HG02885 (cell line): ENCODE measurements at regions not wholly inside any gene's neighbourhood (a gene's known extent, or its start where the extent isn't known, plus 50 kb on each side); places are given as distances from the start of the nearest gene placed in this dataset.

ENCODE experiments used
- ATAC-seq: cut with Tn5 transposase; IDR thresholded peaks from one replicate; pipeline ENCODE4 v1.9.1; 2021; ENCODE audit warnings: mild to moderate bottlenecking; ENCODE audit not compliant: unreplicated experiment, poor library complexity

DNA sequence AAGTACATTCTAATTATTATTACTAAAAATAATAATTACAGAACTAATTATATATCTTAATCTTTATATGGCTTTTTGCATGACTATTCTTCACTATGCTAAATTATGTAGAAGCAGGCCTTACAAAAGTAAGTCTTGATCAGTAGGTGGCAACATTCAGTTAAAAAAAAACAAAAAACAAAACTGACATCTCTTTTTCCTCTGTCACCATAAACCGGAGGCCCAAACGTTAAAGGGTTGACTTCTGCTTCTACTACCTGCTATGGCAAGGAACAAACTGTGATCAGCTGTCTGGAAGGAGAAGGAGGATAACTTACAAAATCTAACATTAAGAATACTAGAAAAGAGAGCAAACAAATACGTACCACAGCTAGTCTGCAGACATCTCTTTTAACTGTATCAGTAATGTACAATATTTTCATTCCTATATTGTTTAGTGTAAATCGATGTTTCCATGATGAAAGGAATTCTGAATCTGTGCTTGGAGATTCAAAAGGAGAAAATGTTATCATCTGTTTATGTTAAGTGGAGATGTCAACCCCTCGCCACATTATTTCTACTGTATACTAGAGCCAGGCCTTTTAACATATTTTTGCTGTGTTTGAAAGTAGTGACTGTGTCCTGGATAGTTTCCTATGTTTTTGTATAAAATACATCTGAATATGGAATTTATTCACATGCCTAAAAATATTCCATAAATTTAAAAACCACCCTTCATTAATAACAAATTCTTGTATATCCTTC lies 1525.4 kb downstream of the SLITRK1 start:
- no peak for ATAC-seq

DNA sequence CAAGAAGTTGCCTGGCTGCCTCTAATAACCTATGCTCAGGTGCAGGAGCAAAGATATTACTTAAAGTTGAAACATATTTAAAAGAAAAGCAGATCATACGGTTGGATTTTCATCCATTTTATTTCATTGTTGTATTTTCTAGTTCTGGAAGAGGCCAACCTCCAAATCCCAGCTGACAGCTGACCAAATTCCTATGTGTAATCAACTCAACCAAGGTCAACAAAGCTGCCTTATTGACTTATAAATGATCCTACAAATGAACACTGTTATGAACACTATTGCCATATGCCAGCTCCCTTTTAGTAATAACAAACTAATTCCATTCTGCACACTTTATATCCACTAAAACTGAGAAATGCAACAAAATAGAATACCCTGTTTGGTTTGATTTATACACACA lies 1537.4 kb downstream of the SLITRK1 start:
- no peak for ATAC-seq

DNA sequence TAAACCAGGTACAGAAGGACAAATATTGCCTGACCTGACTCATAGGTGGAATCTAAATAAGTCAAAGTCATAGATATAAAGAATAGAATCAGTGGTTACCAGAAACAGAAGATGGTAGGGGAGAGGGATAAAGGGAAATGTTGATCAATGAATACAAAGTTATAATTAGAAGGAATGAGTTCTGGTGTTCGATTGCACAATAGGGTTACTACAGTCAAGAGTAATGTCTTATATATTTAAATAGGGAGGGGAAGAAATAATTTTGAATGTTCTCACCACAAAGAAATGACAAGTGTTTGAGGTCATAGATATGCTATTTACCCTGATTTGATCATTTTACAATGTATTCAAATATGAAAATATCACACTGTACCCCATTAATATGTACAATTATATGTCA lies 1541.2 kb downstream of the SLITRK1 start:
- ATAC-seq: no peak

DNA sequence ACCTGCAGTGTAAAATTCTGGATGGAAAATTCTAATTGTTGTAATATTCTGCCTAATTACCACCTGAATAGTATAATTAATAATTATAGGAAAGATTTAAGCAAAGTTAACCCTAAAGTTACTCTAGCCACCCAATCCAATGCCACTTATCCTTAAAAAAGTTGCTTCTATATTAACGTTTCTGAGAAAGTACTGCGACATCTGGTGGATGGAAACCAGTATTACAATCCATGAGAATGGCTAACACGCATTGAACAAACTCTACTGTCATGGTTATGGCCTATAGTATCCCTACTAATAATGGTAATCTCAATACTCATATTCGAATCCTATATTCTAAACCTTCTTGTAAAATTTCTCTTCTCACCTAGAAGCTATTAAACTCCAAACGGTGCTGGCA lies 1551.8 kb downstream of the SLITRK1 start:
- ATAC-seq: peak; percentile 71

DNA sequence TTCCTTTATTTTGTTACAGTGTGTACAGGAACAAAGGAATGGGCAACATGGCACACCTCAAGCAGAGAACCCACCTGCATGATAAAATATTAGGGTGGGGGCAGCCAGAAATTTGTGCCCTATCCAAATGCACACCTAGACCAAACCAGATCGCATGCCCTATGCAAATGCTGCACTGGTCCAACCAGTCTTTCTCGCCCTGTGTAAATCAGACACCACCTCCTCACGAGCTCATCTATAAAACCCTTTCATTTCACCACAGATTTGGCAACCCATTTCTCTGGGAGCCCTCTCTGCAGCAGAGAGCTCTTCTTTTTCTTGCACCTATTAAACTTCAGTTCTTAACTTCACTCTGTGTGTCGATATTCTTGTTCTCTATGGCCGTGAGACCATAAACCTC lies 1559.2 kb downstream of the SLITRK1 start:
- no peak for ATAC-seq

DNA sequence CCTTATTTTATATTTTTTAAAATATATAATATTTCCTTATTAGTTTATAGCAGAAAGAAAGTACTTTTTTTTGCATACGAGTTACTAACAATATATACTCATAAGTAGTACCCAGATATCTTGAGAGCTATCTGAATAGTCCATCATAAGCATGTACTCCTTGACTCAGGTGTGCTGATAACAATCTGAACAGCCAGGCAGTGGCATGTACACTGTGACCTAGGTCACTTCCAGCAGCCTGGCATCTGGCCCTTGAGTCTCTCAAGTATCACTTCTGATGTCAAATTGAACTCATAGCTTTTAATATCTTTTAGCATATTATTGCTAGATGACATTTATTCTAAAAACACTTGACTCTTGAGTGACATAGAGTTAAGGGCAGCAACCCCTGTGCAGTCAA lies 1576.7 kb downstream of the SLITRK1 start:
- no peak for ATAC-seq

DNA sequence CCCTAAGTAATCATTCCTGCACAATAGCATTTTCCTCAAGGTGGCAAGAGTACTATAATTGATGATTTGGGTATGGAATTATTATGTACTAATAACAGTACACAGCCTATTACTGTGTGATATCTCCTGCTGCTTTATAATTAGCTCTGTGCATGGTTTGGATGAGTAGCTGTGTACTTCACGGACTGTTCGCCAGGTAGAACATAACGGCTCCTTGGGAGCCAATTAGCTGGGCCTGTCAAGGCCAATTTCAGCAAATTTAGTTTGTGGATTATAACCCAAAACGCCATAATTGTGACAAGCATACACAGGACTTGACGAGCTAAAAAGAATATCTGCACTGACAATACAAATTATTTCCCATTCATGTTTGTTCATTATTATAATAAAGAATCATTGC lies 1584.2 kb downstream of the SLITRK1 start:
- no peak for ATAC-seq

DNA sequence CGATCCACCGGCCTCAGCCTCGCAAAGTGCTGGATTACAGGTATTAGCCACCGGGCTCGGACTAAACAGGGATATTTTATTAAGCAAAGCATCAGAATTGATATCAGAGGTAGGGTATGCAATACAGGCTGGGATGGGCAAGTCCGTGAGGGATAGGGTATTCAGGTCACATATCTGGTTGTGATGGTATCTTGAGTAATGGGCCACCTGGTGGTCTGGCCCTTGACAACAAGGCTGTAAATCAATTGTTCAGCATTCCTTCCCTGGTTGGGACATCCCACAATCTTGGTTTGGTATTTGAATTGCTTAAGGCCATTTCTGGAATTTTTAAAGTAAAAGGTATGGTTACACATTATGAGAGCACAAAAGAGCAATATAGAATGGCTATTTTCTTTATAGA lies 1588.0 kb downstream of the SLITRK1 start:
- no peak for ATAC-seq

DNA sequence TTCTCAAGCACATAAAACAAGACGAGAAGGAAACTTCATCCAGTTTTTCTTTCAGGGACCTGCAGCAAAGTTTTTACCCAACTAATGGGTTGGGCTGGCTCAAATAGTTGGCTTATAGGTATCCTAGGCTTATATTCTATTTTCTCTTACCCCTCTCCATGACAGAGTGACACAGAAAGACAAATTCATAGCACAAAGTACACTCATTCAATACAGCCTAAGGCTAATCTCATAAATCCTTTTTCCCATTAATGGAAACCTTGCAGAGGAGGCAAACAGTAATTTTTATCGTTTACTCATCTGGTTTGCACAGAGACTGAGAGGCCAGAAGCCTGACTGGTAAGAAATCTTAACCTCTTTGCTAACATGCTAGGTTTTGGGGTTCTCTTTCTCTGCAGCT lies 1589.9 kb downstream of the SLITRK1 start:
- ATAC-seq: no peak

DNA sequence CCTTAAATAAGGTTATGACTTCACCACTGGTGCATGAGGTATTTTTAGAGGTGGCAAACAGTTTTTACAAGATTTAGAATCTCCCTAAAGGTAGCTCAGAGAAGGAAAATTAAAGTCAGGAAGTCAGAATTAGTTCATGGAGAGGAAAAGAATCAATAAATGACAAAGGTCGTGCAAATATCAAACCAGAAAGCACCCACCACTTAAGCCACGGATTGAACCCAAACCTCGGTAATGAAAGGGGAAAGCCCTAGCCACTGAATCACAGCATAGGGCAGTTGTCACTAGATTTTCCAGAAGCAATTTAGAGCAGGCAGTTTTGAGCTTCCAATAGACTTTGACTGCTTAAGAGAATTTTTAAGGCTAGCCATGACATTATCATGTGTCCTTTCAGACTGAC lies 1590.4 kb downstream of the SLITRK1 start:
- ATAC-seq: no peak

DNA sequence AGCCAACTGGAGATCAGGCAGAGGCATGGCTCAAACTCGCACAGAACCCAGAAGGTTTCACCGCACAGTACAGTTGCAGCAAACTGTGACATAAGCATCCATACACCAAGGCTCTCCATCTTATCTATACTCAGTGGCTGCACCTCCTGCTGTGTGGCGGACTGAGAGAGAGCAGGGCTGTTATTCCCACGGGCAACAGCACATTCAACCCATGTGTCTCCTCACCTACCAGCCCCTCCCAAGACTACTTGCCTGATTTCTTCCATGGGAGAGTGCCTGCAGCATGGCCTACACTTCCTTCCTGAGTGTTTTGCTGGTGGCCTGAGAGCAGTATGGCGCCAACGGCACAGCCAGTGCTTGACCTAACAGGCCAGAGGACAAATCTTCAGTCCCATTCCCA lies 1606.6 kb downstream of the SLITRK1 start:
- no peak for ATAC-seq

DNA sequence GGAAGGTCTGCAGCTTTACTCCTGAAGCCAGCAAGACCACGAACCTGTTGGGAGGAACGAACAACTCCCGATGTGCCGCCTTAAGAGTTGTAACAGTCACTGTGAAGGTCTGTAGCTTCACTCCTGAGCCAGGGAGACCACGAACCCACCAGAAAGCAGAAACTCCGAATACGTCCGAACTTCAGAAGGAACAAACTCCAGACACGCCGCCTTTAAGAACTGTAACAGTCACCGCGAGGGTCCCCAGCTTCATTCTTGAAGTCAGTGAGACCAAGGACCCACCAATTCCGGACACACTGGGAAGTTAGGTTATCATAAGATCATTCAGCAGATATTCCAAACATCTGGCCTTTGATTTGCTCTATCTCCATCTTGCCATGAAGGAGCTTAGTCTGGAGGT lies 1623.0 kb downstream of the SLITRK1 start:
- ATAC-seq: no peak

DNA sequence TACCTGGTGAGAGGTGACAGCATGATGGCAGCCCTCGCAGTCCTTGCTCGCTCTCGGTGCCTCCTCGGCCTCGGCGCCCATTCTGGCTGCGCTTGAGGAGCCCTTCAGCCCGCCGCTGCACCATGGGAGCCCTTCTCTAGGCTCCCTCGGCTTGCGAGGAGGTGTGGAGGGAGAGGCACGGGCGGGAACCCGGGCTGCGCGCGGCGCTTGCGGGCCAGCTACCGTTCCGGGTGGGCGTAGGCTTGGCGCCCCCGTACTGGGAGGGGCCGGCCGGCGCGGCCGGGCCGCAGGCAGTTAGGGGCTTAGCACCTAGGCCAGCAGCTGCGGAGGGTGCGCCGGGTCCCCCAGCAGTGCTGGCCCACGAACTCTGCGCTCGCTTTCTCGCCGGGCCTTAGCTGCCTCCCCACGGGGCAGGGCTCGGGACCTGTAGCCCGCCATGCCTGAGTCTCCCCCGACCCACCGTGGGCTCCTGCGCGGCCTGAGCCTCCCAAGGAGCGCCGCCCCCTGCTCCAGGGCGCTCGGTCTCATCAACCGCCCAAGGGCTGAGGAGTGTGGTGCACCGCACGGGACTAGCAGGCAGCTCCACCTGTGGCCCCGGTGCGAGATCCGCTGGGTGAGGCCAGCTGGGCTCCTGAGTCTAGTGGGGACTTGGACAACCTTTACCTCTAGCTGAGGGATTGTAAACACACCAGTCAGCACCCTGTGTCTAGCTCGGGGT lies 1624.3 kb downstream of the SLITRK1 start:
- ATAC-seq: no peak

DNA sequence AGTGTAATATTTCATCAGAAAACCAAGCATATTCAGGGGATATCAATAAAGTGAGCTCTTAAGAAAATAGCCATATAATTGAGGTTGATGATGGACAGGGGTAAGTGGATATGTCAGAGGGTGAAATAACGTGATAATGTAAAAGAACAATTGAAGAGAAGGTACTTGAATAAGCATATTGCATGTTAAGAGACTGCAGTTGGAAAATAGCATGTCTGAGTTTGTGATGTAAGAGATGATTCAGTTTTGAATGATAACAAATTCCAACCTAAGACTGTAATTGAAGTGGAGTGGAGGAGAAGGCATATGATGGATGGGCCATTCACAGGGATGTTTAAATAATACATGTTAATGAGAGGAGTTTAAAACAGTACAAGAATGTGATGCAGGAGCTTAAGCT lies 1633.5 kb downstream of the SLITRK1 start:
- ATAC-seq: no peak

DNA sequence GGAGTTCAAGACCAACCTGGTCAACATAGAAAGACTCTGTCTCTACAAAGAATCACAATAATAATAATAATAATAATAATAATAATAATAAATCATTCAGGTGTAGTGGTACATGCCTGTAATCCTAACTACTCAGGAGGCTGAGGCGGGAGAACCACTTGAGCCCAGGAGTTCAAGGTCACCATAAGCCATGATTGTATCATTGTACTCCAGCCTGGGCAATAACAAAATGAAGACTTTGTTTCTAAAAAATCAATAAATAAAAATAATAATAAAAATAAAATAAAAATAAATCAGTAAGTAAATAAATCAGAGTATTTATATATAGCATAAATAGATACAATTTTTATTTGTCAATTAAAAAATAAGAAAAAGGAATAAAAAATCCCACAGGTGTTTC lies 1636.4 kb downstream of the SLITRK1 start:
- no peak for ATAC-seq

DNA sequence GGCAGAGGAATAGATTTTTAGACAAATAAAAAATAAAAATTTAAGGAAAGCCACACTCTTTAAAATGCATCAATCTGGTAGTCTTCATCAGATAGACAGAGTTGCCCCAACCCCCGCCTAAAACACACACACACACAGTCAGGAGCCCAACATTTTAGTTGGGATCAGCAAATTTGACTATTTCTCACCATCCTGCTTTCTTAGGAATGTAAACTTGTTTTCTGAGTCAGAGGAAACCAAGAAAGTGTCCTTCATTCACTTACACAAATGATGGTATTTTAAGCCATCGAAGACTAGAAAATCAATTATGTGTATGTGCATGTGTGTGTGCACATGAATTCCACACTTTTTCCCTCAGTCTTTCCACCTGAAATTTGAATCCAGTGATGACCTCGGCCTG lies 1657.5 kb downstream of the SLITRK1 start:
- ATAC-seq: no peak

DNA sequence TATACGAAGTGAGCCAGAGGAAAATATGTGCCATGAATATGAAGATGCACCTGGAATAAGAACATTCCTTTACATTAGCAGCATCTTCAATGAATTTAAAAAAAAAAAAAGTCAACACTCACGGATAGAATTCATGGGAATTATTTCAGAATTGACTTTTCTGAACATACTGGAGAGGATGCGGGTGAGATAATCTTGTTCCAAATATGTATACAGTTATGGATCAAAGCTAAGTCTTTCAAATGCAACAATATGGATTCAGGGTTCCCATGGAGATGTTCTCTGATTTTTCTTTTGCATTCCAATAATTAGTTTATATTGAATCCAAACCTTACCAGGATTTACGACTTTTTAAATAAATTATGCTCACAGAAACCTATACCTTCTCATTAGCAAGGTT lies 1660.7 kb downstream of the SLITRK1 start:
- ATAC-seq: no peak

DNA sequence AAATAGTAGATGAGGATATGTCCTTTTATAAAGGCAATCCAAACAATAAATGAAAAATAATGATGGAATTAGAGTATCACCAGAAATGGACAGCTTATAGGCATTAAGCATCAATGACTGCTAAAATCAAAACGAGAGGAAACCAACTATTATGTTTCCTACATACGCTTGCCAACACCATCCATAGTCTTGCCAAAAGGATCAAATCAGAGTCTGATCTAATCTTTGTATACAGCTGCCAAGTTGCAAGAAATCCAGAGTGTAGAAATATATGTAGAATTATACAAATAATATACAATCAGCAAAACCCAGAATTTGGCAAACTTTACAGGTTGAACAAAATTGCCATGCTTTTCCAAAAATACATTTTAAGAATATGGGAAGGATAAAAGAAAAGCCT lies 1661.6 kb downstream of the SLITRK1 start:
- ATAC-seq: no peak

DNA sequence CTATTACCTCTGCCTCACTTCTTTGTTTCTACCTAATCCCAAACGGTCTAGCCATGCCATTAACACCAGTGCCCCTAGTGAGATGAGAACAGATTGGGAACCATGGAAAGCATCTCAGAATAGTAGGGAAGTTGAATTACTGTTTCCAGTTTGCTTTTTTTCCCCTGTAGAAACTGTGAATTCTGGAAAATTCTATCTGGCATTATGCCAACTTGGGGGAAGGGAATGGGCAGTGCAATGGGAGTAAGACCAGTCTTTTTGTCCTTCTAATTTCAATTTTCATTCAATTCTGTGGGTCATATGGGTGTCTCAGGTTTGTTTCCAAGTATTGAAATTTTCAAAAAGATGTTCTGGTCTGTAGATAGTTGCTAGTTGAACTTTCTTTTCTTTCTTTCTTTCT lies 1666.1 kb downstream of the SLITRK1 start:
- no peak for ATAC-seq

DNA sequence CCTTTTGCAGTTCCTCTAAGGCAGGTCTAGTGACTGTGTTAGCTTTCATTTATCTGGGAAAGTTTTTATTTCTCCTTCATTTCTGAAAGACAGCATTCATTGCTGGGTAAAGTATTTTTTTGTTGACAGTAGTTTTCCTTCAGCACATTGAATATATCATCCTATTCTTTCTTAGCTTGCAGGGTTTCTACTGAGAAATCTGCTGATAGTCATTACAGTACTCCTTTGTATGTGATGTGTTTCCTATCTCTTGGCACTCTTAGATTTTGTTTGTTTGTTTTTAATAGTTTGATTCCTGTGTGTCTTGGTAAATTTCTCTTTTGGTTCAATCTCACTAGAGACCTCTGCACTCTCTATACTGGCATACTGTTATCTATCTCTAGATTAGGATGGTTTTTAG lies 1667.9 kb downstream of the SLITRK1 start:
- ATAC-seq: no peak

DNA sequence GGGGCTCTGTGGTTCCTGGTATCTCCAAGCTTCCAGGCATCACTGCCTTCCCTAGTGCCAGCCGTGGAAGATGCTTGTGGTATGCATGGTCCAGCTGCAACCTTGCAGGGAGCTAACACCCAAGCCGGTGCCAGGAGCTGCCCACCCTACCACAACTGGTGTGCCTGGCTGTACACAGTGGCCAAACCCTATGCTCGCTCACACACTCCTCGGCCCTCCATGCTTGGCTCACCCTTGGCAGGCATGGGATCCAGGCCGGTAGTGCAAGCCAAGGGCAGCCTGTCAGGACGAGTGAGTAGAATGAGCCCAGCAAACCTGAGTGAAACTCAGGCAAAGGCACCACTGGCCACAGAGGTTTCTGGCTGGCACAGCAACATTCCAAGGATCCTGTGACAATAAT lies 1676.0 kb downstream of the SLITRK1 start:
- no peak for ATAC-seq

DNA sequence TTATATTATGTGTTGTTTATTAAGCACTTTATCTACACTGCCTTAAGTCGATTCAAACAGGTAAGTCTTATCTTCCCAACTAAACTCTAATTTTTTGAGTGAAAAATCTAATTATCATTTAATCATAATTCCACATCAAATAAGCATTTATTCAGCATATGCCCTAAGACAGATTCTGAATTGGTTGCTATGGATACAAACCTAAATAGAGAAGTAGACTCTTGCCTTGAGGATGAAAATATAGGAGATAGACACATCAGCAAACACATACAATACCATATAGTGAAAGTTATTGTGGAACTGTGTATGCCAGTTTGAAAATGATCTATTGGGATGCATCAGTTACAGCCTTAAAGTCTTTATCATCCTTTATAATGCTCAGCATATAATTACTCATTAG lies 1679.9 kb downstream of the SLITRK1 start:
- ATAC-seq: no peak
